PC-3 (cell line): ENCODE measurements at regions not wholly inside any gene's neighbourhood (a gene's known extent, or its start where the extent isn't known, plus 50 kb on each side); places are given as distances from the start of the nearest gene placed in this dataset.

Experiments
- ATAC-seq: fragments of 200-7000 bp; cut with Tn5 transposase; 2 replicates; pipeline ENCODE4 v1.9.1; 2020; ENCODE audit warnings: mild to moderate bottlenecking, moderate library complexity
- BruUV-seq: library from RNA; stranded (reverse); fragments of 400-500 nt; replicated peaks from 2 replicates; lab custom pipeline; 2021; lab: Mats Ljungman, UMichigan
- CTCF ChIA-PET: fragments of 300-600 bp; sonication (Branson Sonifier 250); formaldehyde crosslinking; loops from one replicate; lab custom pipeline; 2022; ENCODE audit warnings: antibody characterized with exemption; lab: Charles Lee
- POLR2A ChIA-PET: fragments of 300-600 bp; sonication (Branson Sonifier 250); formaldehyde crosslinking; loops from one replicate; lab custom pipeline; 2022; ENCODE audit warnings: antibody characterized with exemption; ENCODE audit not compliant: unreplicated experiment; lab: Charles Lee
- DNase-seq: peaks from one replicate; pipeline ENCODE4 v3.0.0-alpha.2; 2015
- H2AFZ ChIP-seq: fragments of 300-600 bp; sonication (generic); 2 replicates; pipeline ENCODE4 v1.6.0; 2016; ENCODE audit warnings: antibody characterized with exemption, low read length
- H3F3A ChIP-seq: fragments of 300-600 bp; sonication (generic); one replicate; pipeline ENCODE4 v1.6.0; 2017; ENCODE audit warnings: antibody characterized with exemption, low read length, control low read depth, mild to moderate bottlenecking; ENCODE audit not compliant: unreplicated experiment
- H3K27ac ChIP-seq: fragments of 300-600 bp; sonication (generic); 2 replicates; pipeline ENCODE4 v1.5.1; 2016; ENCODE audit warnings: mild to moderate bottlenecking, low read length
- H3K27me3 ChIP-seq: fragments of 300-600 bp; sonication (generic); 2 replicates; pipeline ENCODE4 v1.6.1; 2016; ENCODE audit warnings: low read length, mixed read lengths
- H3K36me3 ChIP-seq: fragments of 300-600 bp; sonication (generic); 2 replicates; pipeline ENCODE4 v1.6.1; 2016; ENCODE audit warnings: low read depth, mixed run types, low read length, mixed read lengths
- H3K4me1 ChIP-seq: fragments of 300-600 bp; sonication (generic); 2 replicates; pipeline ENCODE4 v1.5.1; 2016; ENCODE audit warnings: low read length; ENCODE audit not compliant: insufficient read depth
- H3K4me2 ChIP-seq: fragments of 300-600 bp; sonication (generic); 2 replicates; pipeline ENCODE4 v1.6.0; 2016; ENCODE audit warnings: low read length
- H3K4me3 ChIP-seq: fragments of 300-600 bp; sonication (generic); 2 replicates; pipeline ENCODE4 v1.5.1; 2016; ENCODE audit warnings: mild to moderate bottlenecking, low read length, mixed read lengths
- H3K79me2 ChIP-seq: fragments of 300-600 bp; sonication (generic); 2 replicates; pipeline ENCODE4 v1.6.1; 2017; ENCODE audit warnings: low read length, mixed read lengths
- H3K9ac ChIP-seq: fragments of 300-600 bp; sonication (generic); 2 replicates; pipeline ENCODE4 v1.6.0; 2016; ENCODE audit warnings: mild to moderate bottlenecking, low read length
- H3K9me2 ChIP-seq: fragments of 300-600 bp; sonication (generic); replicated peaks from 2 replicates; pipeline ENCODE4 v1.6.1; 2016; ENCODE audit warnings: mixed run types, low read length, mixed read lengths
- H3K9me3 ChIP-seq: fragments of 300-600 bp; sonication (generic); 2 replicates; pipeline ENCODE4 v1.6.1; 2016; ENCODE audit warnings: low read length, mixed read lengths
- H4K20me1 ChIP-seq: fragments of 300-600 bp; sonication (generic); 2 replicates; pipeline ENCODE4 v1.6.1; 2016; ENCODE audit warnings: low read length, mixed read lengths
- EZH2 ChIP-seq: fragments of 300-600 bp; sonication (generic); IDR thresholded peaks from one replicate; pipeline ENCODE4 v1.6.1; 2017; ENCODE audit warnings: antibody characterized with exemption, mild to moderate bottlenecking, low read length; ENCODE audit not compliant: unreplicated experiment
- EZH2phosphoT487 ChIP-seq: fragments of 300-600 bp; sonication (generic); IDR thresholded peaks from 2 replicates; pipeline ENCODE4 v1.6.1; 2018; ENCODE audit warnings: mild to moderate bottlenecking, antibody characterized with exemption, low read length, borderline replicate concordance
- intact Hi-C: fragments of 100-400 bp; cut with micrococcal nuclease; formaldehyde crosslinking; loops from 2 replicates; pipeline ENCODE4 v1.9.0; 2023
- TF ChIP-seq, protein P1 (sequence below): fragments of 300-600 bp; sonication (generic); conservative IDR thresholded peaks from 2 replicates; pipeline ENCODE4 v1.5.1; 2017; ENCODE audit warnings: antibody characterized with exemption, low read depth, mild to moderate bottlenecking, low read length

GRCh38 chr11:128311742-128312719 is 275.3 kb downstream of the ETS1 start:
- Histone ChIP-seq H3K9ac (no peak overlapping the region), H3K79me2 (no peaks in the 10 kb centered on the region), H2AFZ (no peak overlapping the region), H3K9me2 (no peaks in the 10 kb centered on the region), H3F3A (no peaks in the 10 kb centered on the region), H3K4me2 (no peak overlapping the region), H3K4me3 (no peak overlapping the region), H4K20me1 (no peaks in the 10 kb centered on the region), H3K27ac (no peak overlapping the region), H3K9me3 (peaks cover 13% of the 10 kb centered on the region), H3K36me3 (no peaks in the 10 kb centered on the region), H3K4me1 (no peaks in the 10 kb centered on the region), H3K27me3 (no peaks in the 10 kb centered on the region)
- TF ChIP-seq, protein P1, sequence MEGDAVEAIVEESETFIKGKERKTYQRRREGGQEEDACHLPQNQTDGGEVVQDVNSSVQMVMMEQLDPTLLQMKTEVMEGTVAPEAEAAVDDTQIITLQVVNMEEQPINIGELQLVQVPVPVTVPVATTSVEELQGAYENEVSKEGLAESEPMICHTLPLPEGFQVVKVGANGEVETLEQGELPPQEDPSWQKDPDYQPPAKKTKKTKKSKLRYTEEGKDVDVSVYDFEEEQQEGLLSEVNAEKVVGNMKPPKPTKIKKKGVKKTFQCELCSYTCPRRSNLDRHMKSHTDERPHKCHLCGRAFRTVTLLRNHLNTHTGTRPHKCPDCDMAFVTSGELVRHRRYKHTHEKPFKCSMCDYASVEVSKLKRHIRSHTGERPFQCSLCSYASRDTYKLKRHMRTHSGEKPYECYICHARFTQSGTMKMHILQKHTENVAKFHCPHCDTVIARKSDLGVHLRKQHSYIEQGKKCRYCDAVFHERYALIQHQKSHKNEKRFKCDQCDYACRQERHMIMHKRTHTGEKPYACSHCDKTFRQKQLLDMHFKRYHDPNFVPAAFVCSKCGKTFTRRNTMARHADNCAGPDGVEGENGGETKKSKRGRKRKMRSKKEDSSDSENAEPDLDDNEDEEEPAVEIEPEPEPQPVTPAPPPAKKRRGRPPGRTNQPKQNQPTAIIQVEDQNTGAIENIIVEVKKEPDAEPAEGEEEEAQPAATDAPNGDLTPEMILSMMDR, result no peak
- TF ChIP-seq EZH2phosphoT487, result no peak
- TF ChIP-seq EZH2, result no peak
- no peak for ATAC-seq
- intact Hi-C loops, result no loop called here
- ChIA-PET POLR2A (no interaction called here), CTCF (no interaction called here)
- BruUV-seq, result no TSS peak
- DNase-seq, result no peak

DNA sequence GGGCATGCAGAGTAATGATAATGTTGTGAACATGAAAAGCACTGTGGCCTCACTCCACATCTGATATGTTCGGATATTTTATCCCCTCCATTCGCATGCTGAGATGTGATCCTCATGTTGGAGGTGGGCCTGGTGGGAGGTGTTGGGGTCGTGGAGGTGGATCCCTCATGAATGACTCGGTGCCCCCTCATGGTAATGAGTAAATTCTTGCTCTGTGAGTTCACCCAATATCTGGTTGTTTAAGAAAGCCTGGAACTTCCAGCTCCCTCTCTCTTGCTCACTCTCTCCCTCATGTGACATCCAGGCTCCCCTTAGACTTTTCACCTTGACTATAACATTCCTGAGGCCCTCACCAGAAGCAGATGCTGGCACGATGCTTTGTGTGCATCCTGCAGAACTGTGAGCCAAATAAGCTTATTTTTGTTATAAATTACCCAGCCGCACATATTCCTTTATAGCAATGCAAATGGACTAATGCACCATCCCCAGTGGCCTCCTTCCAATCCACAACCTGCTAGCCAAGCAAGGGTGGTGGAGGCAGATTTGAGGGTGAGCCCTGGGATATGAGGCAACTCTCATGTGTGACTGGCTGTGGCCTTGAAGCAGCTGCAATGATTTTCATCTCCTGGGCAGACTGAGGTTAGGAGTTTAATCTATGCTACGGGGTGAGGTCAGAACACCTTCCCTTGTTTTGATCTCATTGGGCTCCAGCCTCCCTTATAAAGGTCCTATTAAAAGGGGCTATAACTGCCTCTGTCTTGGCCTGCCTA is 276.5 kb downstream of the ETS1 start:
- H2AFZ ChIP-seq, result no peak overlapping the region
- intact Hi-C loops, result no loop called here
- H3K27me3 ChIP-seq, result no peaks in the 10 kb centered on the region
- no peaks in the 10 kb centered on the region for H3K9me2 ChIP-seq
- ATAC-seq (no peak), DNase-seq (no peak)
- H3F3A ChIP-seq, result no peaks in the 10 kb centered on the region
- peaks cover 13% of the 10 kb centered on the region for H3K9me3 ChIP-seq
- no peaks in the 10 kb centered on the region for H3K36me3 ChIP-seq
- POLR2A ChIA-PET, result no interaction called here
- H3K4me1 ChIP-seq, result no peaks in the 10 kb centered on the region
- H3K27ac ChIP-seq, result no peak overlapping the region
- H4K20me1 ChIP-seq, result no peaks in the 10 kb centered on the region
- no peaks in the 10 kb centered on the region for H3K79me2 ChIP-seq
- CTCF ChIA-PET, result no interaction called here
- no peak overlapping the region for H3K4me3 ChIP-seq
- TF ChIP-seq EZH2phosphoT487 (no peak), EZH2 (no peak)
- TF ChIP-seq, protein P1, result no peak
- H3K4me2 ChIP-seq, result no peak overlapping the region
- H3K9ac ChIP-seq, result no peak overlapping the region
- no TSS peak for BruUV-seq
